AG10803 (cell line): ENCODE measurements at regions not wholly inside any gene's neighbourhood (a gene's known extent, or its start where the extent isn't known, plus 50 kb on each side); places are given as distances from the start of the nearest gene placed in this dataset.
A peak's percentile ranks its signal among the peaks of the same experiment; 100 is the strongest.

Experiments
- DNase-seq: peaks from one replicate; pipeline ENCODE4 v3.0.0; 2010; ENCODE audit warnings: low read depth
- H3K4me3 ChIP-seq: 2 replicates; pipeline ENCODE4 v1.5.1; 2011; ENCODE audit warnings: mild to moderate bottlenecking, low read length, control low read depth
- TF ChIP-seq, protein P1 (sequence below): conservative IDR thresholded peaks from 2 replicates; pipeline ENCODE4 v1.5.1; 2011; ENCODE audit warnings: mild to moderate bottlenecking, low read length, control low read depth, inconsistent platforms

DNA sequence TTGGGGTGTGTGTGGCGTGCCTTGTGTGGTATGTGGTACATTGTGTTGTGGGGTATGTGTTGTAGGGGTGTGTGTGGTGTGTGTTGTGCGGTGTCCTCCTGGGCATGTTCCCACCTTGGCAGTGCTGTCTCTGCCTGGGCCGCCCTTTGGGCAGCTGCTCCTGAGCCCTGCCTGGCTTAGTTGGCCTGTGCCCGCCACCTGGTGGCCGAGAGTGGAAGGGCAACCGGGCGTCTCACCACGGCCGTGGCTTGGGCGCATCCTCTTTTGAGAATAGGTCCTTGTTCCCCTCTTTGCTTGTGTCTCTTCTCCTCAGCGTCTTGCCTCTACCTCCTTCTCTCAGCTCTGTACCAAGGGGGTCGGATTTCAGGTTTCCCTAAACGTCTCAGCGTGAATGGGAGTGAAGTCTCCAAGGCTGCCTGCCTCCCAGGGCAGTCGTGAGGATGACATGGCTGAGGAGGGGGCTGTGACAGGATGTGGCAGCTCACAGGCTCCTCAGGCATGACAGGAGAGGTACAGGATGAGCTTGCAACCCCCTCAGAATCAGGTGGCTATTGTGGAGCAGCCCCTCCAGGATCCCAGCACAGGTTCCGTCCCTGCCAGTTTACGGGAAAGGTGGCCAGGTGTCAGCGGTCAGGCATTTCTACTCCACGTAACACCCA is 98.4 kb upstream of the PODXL start:
- H3K4me3 ChIP-seq: no peak overlapping the region
- TF ChIP-seq, protein P1, sequence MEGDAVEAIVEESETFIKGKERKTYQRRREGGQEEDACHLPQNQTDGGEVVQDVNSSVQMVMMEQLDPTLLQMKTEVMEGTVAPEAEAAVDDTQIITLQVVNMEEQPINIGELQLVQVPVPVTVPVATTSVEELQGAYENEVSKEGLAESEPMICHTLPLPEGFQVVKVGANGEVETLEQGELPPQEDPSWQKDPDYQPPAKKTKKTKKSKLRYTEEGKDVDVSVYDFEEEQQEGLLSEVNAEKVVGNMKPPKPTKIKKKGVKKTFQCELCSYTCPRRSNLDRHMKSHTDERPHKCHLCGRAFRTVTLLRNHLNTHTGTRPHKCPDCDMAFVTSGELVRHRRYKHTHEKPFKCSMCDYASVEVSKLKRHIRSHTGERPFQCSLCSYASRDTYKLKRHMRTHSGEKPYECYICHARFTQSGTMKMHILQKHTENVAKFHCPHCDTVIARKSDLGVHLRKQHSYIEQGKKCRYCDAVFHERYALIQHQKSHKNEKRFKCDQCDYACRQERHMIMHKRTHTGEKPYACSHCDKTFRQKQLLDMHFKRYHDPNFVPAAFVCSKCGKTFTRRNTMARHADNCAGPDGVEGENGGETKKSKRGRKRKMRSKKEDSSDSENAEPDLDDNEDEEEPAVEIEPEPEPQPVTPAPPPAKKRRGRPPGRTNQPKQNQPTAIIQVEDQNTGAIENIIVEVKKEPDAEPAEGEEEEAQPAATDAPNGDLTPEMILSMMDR: peak; percentile 90
- peak; percentile 84 for DNase-seq

- no peak overlapping the region for H3K4me3 ChIP-seq
- DNase-seq: no peak
- TF ChIP-seq, protein P1: no peak
Measured at GRCh38 chr7:131654249-131654558, 97.8 kb upstream of the PODXL start.

DNA sequence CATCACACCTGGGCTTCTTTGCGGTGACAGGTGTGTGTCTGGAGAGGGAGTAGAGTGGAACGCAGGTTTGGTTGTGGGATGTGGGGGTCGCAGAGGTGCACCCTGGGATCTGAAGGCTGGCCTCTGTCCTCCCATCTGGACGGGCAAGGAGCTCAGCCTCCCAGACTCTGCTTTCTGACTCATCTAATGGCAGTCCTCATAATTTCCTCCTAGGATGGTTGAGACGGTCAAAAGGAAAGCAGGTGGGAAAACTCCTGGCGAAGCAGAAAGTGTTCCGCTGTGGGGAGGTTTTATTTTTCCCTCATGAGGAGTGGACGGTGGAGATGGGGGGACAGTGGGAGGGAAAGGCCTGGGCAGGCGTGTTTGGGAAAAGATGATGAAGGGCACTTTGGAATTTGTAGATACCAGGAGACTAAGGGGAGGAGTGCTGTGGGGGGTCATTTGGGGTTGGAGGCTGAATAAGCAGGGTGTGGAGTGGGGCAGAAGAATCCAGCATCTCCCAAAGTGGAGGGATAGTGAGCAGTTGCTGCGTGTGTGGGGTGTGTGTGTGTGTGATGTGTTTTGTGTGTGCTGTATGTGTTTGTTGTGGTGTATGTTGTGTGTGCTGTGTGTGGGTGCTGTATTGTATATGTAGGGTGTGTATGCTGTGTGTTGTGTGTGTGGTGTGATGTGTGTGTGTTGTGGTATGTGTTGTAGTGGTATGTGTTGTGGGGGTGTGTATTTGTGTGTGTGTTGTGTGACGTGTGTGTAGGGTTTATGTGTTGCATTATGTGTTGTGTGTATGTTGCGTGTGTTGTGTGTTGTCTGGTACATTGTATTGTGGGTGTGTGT is 97.2 kb upstream of the PODXL start:
- no peak overlapping the region for H3K4me3 ChIP-seq
- TF ChIP-seq, protein P1: no peak
- DNase-seq: peak; percentile 31

GRCh38 chr7:131652934-131653333 is 96.5 kb upstream of the PODXL start:
- TF ChIP-seq, protein P1: no peak
- DNase-seq: no peak
- H3K4me3 ChIP-seq: no peak overlapping the region

- H3K4me3 ChIP-seq: no peak overlapping the region
- TF ChIP-seq, protein P1: no peak
- no peak for DNase-seq
Measured at GRCh38 chr7:131652194-131652593, 95.8 kb upstream of the PODXL start.

DNA sequence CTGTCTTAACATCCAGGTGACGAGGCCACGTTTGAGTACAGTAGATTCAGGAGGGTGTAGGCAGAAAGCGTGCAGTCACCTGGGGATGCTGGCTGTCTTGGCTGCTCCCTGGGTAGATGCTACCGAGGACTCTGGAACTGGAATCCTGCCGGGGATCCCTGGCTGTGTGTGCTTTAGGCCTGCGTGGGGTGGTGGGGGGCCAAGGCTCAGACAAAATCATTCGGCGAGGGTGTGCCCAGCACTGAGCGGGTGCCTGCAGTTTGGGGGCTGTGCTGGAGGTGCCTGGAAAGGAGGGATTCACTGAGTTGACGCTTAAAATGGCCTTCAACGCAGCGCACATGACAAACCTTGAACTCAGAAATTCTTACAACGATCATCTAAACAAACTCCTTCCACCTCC is 93.5 kb upstream of the PODXL start:
- TF ChIP-seq, protein P1: no peak
- H3K4me3 ChIP-seq: no peak overlapping the region

DNA sequence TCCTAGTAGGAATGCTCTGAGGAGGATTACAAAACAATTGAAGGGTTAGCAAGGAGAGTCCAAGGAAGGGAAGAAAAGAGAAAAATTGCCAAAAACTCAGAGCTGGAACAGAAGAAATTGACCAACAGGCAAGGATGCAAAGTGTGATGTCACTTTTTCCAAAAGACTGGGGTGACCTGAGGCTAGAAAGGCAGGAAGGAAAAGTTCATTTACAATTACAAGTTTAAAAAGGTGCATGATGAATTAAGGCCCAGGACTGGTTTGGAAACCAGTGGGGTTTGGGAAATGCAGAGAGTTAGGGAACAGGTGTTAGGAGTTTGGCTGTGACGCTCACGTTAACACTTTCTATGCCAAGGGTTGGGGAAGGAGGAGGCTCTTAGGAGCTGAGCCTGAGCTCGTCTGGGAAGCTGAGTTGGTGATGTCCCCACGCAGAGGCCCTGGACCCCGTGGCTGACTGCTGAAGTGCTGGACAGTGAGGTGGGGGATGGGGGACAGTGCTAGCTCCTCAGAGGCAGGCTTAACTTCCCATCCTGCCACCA is 92.6 kb upstream of the PODXL start:
- peak; percentile 21 for DNase-seq
- no peak overlapping the region for H3K4me3 ChIP-seq
- TF ChIP-seq, protein P1: no peak

More for the DNA sequence above, 93.5 kb upstream of the PODXL start:
- no peak for DNase-seq
